ENCODE measurements at regions not wholly inside any gene's neighbourhood (a gene's known extent, or its start where the extent isn't known, plus 50 kb on each side); places are given as distances from the start of the nearest gene placed in this dataset.

DNA sequence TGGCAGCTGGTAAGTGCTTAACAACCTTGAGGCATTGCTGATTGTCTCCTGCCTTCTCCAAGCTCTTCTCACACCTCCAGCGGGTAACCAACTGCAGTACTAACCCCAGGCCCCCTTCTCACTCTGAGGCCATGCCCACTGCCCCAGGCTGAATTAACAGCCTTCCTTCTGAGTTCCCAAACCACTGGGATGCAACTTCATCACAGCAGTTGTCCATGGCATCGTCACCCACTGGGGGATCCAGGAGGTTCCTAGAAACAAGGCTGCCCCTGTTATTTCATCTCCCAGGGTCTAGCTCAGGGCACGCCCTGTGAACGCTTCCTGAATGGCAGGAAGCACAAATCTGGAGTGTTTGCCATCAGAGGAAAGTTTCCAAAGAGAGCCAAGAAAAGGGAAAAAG is 58.0 kb downstream of the SYNE3 start:
- TF ChIP-seq POLR2AphosphoS5 (IDR thresholded peaks at IDR 0.05) (no peak), POLR2A (IDR thresholded peaks at IDR 0.05) (no peak), CTCF (IDR thresholded peaks at IDR 0.05) (no peak)
- Histone ChIP-seq H3K36me3 (no peaks in the 10 kb centered on the region), H3K9me3 (no peaks in the 10 kb centered on the region), H3K27me3 (replicated peaks; ENCODE audit: insufficient read depth) (no peaks in the 10 kb centered on the region), H3K4me3 (no peak overlapping the region), H3K27ac (no peak overlapping the region), H3K4me1 (replicated peaks) (no peaks in the 10 kb centered on the region)
- intact Hi-C loops (cut with DNase I), result no loop called here
- 88% methylated on average over 4 of the region's 4 CpGs for WGBS
- no peak for DNase-seq (ENCODE audit: low spot score)

DNA sequence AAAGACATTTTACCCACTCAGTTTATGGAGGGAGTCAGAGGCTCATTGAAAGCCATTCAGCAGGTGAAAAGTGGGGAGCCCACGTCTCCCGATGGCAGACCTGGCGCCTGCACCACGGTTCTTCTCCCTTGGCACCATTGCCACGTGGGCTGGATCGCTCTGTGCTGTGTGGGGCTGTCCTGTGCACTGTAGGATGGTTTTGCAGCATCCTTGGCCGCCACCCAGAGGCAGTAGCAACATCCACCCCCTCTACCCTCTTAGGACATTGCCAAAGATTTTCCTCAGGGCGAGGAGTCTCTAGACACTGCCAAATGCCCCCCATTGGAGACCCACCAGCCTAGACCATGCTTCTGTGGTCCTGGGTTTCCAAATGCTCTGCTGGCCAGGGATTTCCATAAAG is 60.2 kb downstream of the SYNE3 start:
- Histone ChIP-seq H3K27ac (no peak overlapping the region), H3K4me1 (replicated peaks) (no peaks in the 10 kb centered on the region), H3K4me3 (no peak overlapping the region), H3K36me3 (no peaks in the 10 kb centered on the region), H3K9me3 (no peaks in the 10 kb centered on the region), H3K27me3 (replicated peaks; ENCODE audit: insufficient read depth) (no peaks in the 10 kb centered on the region)
- no peak for DNase-seq (ENCODE audit: low spot score)
- intact Hi-C loops (cut with DNase I), result no loop called here
- WGBS, result 91% methylated on average over 8 of the region's 8 CpGs
- TF ChIP-seq POLR2A (IDR thresholded peaks at IDR 0.05), result no peak
- TF ChIP-seq CTCF (IDR thresholded peaks at IDR 0.05), result no peak
- TF ChIP-seq POLR2AphosphoS5 (IDR thresholded peaks at IDR 0.05), result no peak

GRCh38 chr14:95455246-95455645 is 61.2 kb downstream of the SYNE3 start:
- no peaks in the 10 kb centered on the region for H3K27me3 ChIP-seq (replicated peaks; ENCODE audit: insufficient read depth)
- intact Hi-C loops (cut with DNase I), result no loop called here
- no peak overlapping the region for H3K27ac ChIP-seq
- no peak for TF ChIP-seq POLR2A (IDR thresholded peaks at IDR 0.05)
- no peak for TF ChIP-seq CTCF (IDR thresholded peaks at IDR 0.05)
- no peak for TF ChIP-seq POLR2AphosphoS5 (IDR thresholded peaks at IDR 0.05)
- no peaks in the 10 kb centered on the region for H3K4me1 ChIP-seq (replicated peaks)
- H3K9me3 ChIP-seq, result no peaks in the 10 kb centered on the region
- WGBS, result 96% methylated on average over 17 of the region's 17 CpGs
- H3K4me3 ChIP-seq, result no peak overlapping the region
- H3K36me3 ChIP-seq, result no peaks in the 10 kb centered on the region
- DNase-seq (ENCODE audit: low spot score), result no peak

- Histone ChIP-seq H3K27ac (no peak overlapping the region), H3K27me3 (replicated peaks; ENCODE audit: insufficient read depth) (no peaks in the 10 kb centered on the region), H3K4me1 (replicated peaks) (no peaks in the 10 kb centered on the region), H3K36me3 (no peaks in the 10 kb centered on the region), H3K9me3 (no peaks in the 10 kb centered on the region), H3K4me3 (no peak overlapping the region)
- intact Hi-C loops (cut with DNase I), result no loop called here
- WGBS, result 100% methylated on average over 1 of the region's 1 CpG
- no peak for TF ChIP-seq CTCF (IDR thresholded peaks at IDR 0.05)
- TF ChIP-seq POLR2AphosphoS5 (IDR thresholded peaks at IDR 0.05), result no peak
- TF ChIP-seq POLR2A (IDR thresholded peaks at IDR 0.05), result no peak
- no peak for DNase-seq (ENCODE audit: low spot score)
Observed at GRCh38 chr14:95453713-95453980, 62.8 kb downstream of the SYNE3 start.

DNA sequence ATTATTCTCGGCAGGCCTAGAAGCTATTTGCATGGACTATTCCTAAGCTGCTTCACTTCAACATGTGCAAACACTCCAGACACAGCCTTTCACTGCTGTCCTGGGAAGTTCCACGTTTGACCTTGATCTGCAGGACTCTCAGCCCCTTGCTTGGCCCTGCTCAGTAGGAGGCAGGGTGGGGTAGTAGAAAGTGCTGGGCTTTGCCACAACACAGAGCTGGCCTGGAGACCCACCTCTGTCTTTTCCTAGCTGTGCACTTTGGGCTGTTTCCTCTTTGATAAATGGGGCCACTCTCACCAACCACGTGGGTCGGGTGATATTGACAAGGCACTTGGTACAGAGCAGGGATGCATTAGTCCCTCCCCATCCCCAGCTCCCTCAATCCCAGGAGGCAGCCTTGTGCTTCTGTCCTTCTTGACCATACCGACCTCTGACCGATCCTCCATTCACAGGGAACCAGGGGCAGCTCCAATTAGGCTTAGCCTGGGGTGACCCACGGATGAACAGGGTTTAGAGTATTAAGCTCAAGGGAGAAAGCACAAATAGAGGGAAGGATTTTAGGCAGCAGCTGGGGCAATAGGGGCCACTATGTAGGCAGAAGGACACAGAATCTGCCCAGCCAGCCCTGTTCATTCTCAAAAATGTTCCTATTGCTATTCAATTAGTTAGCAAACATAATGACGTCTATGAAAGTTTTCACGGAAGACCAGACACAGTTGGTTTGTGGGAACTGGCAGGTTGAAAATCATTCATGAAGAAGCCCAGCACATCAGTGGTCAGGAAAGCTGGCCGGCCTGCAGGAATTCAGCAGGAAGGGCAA is 63.3 kb downstream of the SYNE3 start:
- no peaks in the 10 kb centered on the region for H3K9me3 ChIP-seq
- H3K36me3 ChIP-seq, result no peaks in the 10 kb centered on the region
- no peak overlapping the region for H3K4me3 ChIP-seq
- TF ChIP-seq POLR2A (IDR thresholded peaks at IDR 0.05) (no peak), CTCF (IDR thresholded peaks at IDR 0.05) (no peak), POLR2AphosphoS5 (IDR thresholded peaks at IDR 0.05) (no peak)
- no peak overlapping the region for H3K27ac ChIP-seq
- intact Hi-C loops (cut with DNase I), result no loop called here
- no peaks in the 10 kb centered on the region for H3K4me1 ChIP-seq (replicated peaks)
- H3K27me3 ChIP-seq (replicated peaks; ENCODE audit: insufficient read depth), result no peaks in the 10 kb centered on the region
- no peak for DNase-seq (ENCODE audit: low spot score)
- WGBS, result 80% methylated on average over 10 of the region's 10 CpGs

Data from prostate gland (tissue), 2 donors.